Large intestine (tissue), 3 donors: ENCODE measurements at regions not wholly inside any gene's neighbourhood (a gene's known extent, or its start where the extent isn't known, plus 50 kb on each side); places are given as distances from the start of the nearest gene placed in this dataset.

Experiments used
- DNase-seq, 2 donors: peaks; one replicate each; pipeline versions ENCODE4 v3.0.0 to v3.0.0-alpha.2; 2013
- H3K27ac ChIP-seq: one replicate; pipeline ENCODE4 v1.5.1; 2013; ENCODE audit warnings: low read length
- H3K27me3 ChIP-seq: 2 replicates; pipeline ENCODE4 v1.6.1; 2013; ENCODE audit warnings: low read length; ENCODE audit not compliant: control insufficient read depth, insufficient read depth
- H3K36me3 ChIP-seq: 2 replicates; pipeline ENCODE4 v1.6.1; 2013; ENCODE audit warnings: low read length; ENCODE audit not compliant: control insufficient read depth, insufficient read depth
- H3K4me1 ChIP-seq: one replicate; pipeline ENCODE4 v1.6.1; 2013; ENCODE audit warnings: low read length; ENCODE audit not compliant: control insufficient read depth, insufficient read depth
- H3K4me3 ChIP-seq: one replicate; pipeline ENCODE4 v1.5.1; 2013; ENCODE audit warnings: low read length
- H3K9me3 ChIP-seq: one replicate; pipeline ENCODE4 v1.6.1; 2013; ENCODE audit warnings: mild to moderate bottlenecking, low read depth, low read length, moderate library complexity; ENCODE audit not compliant: control insufficient read depth
- WGBS: methylation state at CpG from one replicate; pipeline ENCODE4 v1.1.5; 2013; ENCODE audit warnings: low lambda C conversion rate; ENCODE audit not compliant: insufficient coverage; 5-methylcytosine and 5-hydroxymethylcytosine counted together

DNA sequence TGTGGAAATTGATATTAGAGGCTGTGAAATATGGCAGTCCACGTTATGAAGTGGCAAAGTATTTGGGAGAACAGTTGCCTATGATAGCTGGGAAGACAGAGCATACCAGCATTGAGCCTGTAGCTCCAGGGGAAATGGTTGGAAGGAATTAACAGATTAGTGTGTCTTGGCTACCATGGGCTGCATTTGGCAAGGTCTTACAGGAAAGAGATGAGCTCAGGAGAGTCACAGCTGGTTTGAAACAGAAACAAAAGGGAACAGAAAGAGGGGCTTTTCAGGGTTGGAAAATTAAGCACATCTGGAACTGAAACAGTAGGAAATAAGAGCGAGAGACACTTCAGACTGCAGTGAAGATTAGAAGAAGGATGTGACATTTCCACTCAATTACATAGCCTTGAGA, 141.7 kb downstream of the FBLN2 start:
- Histone ChIP-seq H3K4me1 (no peaks in the 10 kb centered on the region), H3K36me3 (no peaks in the 10 kb centered on the region), H3K4me3 (no peak overlapping the region), H3K9me3 (no peaks in the 10 kb centered on the region), H3K27ac (no peak overlapping the region), H3K27me3 (peaks cover 13% of the 10 kb centered on the region)
- WGBS, result 100% methylated on average over 1 of the region's 2 CpGs
- DNase-seq, result no peak

DNA sequence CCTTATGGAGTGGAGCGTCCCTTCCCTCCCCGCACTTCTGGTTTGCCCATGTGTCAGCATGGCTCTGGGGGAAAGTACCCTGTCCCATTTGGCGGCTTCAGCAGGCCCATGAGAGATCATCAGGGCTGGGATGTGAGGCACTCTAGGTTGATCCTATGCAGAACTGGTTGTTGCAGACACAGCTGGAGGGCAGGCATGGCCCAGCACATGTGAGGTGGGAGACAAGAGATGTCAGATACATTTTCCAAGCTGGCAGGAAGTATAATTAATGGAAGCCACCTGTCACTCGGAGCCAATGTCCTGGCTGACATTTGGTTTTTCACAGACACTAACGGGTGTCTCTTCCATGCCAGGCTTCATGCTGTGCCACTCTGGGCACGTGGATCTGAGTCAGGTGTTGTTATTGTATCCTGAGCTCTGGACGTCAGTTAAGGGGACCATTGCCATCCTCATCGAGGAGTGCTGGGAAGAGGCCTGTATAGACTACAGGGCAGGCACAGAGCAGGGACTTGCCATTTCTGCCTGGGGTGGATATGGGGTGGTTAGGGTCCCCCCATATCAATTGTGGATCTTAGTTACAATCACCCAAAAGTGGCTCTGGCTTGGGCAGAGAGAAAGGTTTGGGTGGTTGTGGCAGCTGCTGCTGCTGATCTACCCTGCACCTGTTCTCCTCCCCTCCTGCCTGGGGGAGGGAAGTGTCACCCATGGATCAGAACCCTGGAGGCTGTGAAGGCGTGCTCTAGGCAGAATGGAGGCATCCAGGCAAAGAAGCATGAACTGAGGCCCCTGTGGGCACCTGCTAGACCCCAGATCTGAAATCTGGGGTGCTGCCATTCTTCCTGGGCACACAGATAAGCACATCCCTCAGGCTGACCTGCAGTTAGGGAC, 140.7 kb downstream of the FBLN2 start:
- no peaks in the 10 kb centered on the region for H3K36me3 ChIP-seq
- no peak overlapping the region for H3K27ac ChIP-seq
- H3K9me3 ChIP-seq, result no peaks in the 10 kb centered on the region
- peaks cover 7% of the 10 kb centered on the region for H3K27me3 ChIP-seq
- H3K4me1 ChIP-seq, result no peaks in the 10 kb centered on the region
- DNase-seq, result no peak
- H3K4me3 ChIP-seq, result no peak overlapping the region
- no CpG with 5 or more reads among the region's 9 CpGs for WGBS

DNA sequence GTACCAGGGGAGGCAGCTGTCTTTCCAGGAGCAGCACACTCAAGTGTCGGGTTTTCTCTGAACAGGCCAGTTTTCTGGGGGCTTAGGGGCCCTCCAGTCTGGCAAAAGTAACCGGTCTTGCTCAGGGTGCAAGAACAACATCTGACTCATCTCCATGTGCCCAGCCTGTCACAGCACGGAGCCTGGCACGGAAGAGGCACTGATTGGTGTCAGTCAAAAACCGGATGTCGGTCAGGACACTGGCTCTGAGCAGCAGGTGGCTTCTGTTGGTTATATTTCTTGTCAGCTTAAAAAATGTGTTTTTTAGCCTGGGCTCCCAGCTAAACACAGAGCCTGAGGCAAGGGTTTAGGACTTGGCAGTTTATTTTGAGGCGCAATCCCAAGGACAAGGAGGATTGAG, 139.9 kb downstream of the FBLN2 start:
- no peak overlapping the region for H3K27ac ChIP-seq
- no peak for DNase-seq
- H3K36me3 ChIP-seq, result no peaks in the 10 kb centered on the region
- H3K4me3 ChIP-seq, result no peak overlapping the region
- no peaks in the 10 kb centered on the region for H3K9me3 ChIP-seq
- no peaks in the 10 kb centered on the region for H3K4me1 ChIP-seq
- WGBS, result no CpG with 5 or more reads among the region's 7 CpGs
- H3K27me3 ChIP-seq, result peaks cover 7% of the 10 kb centered on the region

DNA sequence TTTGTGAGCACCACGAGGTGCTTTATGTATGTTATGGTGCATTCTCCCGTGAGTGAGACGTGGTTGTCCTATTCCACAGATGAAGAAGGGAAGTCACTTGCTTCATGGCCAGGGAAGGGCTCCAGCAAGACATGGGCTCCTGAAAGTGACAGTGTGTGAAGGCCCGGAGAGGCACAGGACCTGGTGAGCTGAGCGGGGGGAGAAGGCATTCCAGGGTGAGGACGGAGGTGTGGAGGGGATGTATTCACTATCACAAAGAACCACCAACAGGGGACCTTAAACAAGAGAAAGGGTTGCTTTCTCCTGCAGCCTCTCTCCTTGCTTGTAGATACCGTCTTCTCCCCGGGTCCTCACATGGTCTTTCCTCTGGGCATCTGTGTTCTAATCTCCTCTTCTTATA, 139.1 kb downstream of the FBLN2 start:
- Histone ChIP-seq H3K4me3 (no peak overlapping the region), H3K9me3 (no peaks in the 10 kb centered on the region), H3K27me3 (peaks cover 10% of the 10 kb centered on the region), H3K4me1 (no peaks in the 10 kb centered on the region), H3K27ac (no peak overlapping the region), H3K36me3 (no peaks in the 10 kb centered on the region)
- DNase-seq, result no peak
- no CpG with 5 or more reads among the region's 8 CpGs for WGBS
